A673 (cell line): ENCODE measurements at regions not wholly inside any gene's neighbourhood (a gene's known extent, or its start where the extent isn't known, plus 50 kb on each side); places are given as distances from the start of the nearest gene placed in this dataset.

Source experiments
- EZH2 ChIP-seq: fragments of 200-600 bp; sonication (generic); IDR thresholded peaks from 2 replicates; pipeline ENCODE4 v1.6.1; 2017; ENCODE audit warnings: borderline replicate concordance, low read depth, mild to moderate bottlenecking, mixed read lengths, antibody characterized with exemption, low read length; ENCODE audit not compliant: poor library complexity, severe bottlenecking
- TF ChIP-seq, protein P1 (sequence below): fragments of 300-800, 200-600 bp; sonication (generic); conservative IDR thresholded peaks from 2 replicates; pipeline ENCODE4 v1.5.1; 2017; ENCODE audit warnings: low read depth, mild to moderate bottlenecking, antibody characterized with exemption, low read length, moderate library complexity, mixed read lengths

DNA sequence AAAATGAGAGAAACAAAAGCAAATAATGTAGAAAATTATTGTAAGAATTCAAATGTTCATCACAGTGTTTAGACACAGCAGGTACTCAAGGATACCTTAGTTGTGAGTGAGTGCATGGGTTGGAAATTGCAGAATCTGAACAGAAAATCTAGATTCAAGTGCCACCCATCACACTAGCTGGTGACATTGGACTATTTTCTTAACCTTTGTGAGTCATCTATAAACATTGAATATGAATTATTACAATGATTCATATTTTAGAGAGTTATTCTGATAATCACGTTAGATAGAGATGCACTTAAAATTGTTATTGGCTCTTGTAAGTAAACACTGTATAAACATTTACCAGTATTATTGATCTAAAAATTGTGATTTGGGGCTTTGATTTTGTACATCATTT is 1113.1 kb downstream of the STIM2 start:
- TF ChIP-seq, protein P1, sequence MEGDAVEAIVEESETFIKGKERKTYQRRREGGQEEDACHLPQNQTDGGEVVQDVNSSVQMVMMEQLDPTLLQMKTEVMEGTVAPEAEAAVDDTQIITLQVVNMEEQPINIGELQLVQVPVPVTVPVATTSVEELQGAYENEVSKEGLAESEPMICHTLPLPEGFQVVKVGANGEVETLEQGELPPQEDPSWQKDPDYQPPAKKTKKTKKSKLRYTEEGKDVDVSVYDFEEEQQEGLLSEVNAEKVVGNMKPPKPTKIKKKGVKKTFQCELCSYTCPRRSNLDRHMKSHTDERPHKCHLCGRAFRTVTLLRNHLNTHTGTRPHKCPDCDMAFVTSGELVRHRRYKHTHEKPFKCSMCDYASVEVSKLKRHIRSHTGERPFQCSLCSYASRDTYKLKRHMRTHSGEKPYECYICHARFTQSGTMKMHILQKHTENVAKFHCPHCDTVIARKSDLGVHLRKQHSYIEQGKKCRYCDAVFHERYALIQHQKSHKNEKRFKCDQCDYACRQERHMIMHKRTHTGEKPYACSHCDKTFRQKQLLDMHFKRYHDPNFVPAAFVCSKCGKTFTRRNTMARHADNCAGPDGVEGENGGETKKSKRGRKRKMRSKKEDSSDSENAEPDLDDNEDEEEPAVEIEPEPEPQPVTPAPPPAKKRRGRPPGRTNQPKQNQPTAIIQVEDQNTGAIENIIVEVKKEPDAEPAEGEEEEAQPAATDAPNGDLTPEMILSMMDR: no peak
- TF ChIP-seq EZH2: no peak
